NCI-H146 treated with DMSO at 0.1 percent for 48 hours (cell line): ENCODE measurements at regions not wholly inside any gene's neighbourhood (a gene's known extent, or its start where the extent isn't known, plus 50 kb on each side); places are given as distances from the start of the nearest gene placed in this dataset.

ENCODE experiments used
- DNase-seq: peaks from one replicate; lab custom pipeline; 2025; ENCODE audit not compliant: unreplicated experiment; lab: John Stamatoyannopoulos, UW

GRCh38 chr14:104509673-104510072 is 69.9 kb upstream of the C14orf180 start:
- no peak for DNase-seq

- no peak for DNase-seq
Observed at GRCh38 chr14:104510216-104510615, 69.3 kb upstream of the C14orf180 start.

- DNase-seq, result no peak
Observed at GRCh38 chr14:104510794-104511611, 68.6 kb upstream of the C14orf180 start.

GRCh38 chr14:104512061-104512460 is 67.5 kb upstream of the C14orf180 start:
- no peak for DNase-seq

GRCh38 chr14:104512771-104513640 is 66.6 kb upstream of the C14orf180 start:
- no peak for DNase-seq

GRCh38 chr14:104513641-104514046 is 65.9 kb upstream of the C14orf180 start:
- no peak for DNase-seq

GRCh38 chr14:104514156-104514848 is 65.3 kb upstream of the C14orf180 start:
- no peak for DNase-seq

GRCh38 chr14:104515059-104515810 is 64.3 kb upstream of the C14orf180 start:
- DNase-seq, result no peak

GRCh38 chr14:104515811-104516780 is 63.5 kb upstream of the C14orf180 start:
- DNase-seq, result no peak

GRCh38 chr14:104516906-104517305 is 62.7 kb upstream of the C14orf180 start:
- DNase-seq, result no peak

- no peak for DNase-seq
Observed at GRCh38 chr14:104517426-104517825, 62.1 kb upstream of the C14orf180 start.

GRCh38 chr14:104517867-104518266 is 61.7 kb upstream of the C14orf180 start:
- DNase-seq, result no peak

- DNase-seq, result no peak
Observed at GRCh38 chr14:104518659-104519350, 60.8 kb upstream of the C14orf180 start.

GRCh38 chr14:104519721-104520120 is 59.8 kb upstream of the C14orf180 start:
- DNase-seq, result no peak

- DNase-seq, result no peak
Observed at GRCh38 chr14:104520620-104521410, 58.7 kb upstream of the C14orf180 start.

GRCh38 chr14:104521816-104522745 is 57.5 kb upstream of the C14orf180 start:
- no peak for DNase-seq

GRCh38 chr14:104522926-104523545 is 56.5 kb upstream of the C14orf180 start:
- no peak for DNase-seq
